ENCODE measurements at regions not wholly inside any gene's neighbourhood (a gene's known extent, or its start where the extent isn't known, plus 50 kb on each side); places are given as distances from the start of the nearest gene placed in this dataset.

GRCh38 chr3:124453189-124453588, 277.1 kb upstream of the UMPS start:
- DNase-seq: no peak

- no peak for DNase-seq
Observed at GRCh38 chr3:124455891-124456290, 274.4 kb upstream of the UMPS start.

GRCh38 chr3:124456506-124456905, 273.7 kb upstream of the UMPS start:
- DNase-seq: no peak

DNA sequence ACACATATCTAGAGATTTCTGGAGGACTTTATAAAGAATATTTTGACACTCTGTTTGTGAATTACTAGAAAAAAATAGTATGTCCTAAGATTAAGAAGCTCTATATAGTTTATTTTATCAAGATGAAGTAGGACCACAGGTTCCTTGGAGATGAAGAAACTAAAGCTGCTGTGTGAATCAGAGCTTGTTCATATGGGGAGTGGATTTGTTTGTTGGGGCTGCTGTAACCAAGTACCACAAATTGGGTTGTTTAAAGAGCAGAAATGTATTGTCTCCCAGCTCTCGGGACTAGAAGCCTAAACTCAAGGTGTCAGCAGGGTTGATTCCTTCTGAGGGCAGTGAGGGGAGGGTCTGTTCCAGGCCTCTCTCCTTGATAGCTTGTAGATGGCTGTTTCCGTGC, 270.6 kb upstream of the UMPS start:
- DNase-seq: no peak

DNA sequence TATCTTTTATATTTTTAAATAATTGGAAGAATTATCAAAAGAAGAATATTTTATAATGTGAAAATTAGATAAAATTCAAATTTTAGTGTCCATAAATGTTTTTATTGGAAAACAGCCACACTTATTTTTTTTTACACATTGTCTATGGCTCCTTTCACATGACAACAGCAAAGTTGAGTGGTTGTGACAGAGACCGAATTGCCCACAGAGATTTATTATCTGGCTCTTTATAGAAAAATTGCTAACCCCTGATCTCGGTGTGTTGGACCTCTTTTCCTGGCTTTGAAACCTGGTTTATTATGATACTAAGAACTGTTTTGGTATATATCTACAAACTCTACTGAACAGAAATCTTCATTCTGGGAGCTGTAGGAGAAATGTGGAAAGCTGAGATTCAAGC, 269.1 kb upstream of the UMPS start:
- no peak for DNase-seq

DNA sequence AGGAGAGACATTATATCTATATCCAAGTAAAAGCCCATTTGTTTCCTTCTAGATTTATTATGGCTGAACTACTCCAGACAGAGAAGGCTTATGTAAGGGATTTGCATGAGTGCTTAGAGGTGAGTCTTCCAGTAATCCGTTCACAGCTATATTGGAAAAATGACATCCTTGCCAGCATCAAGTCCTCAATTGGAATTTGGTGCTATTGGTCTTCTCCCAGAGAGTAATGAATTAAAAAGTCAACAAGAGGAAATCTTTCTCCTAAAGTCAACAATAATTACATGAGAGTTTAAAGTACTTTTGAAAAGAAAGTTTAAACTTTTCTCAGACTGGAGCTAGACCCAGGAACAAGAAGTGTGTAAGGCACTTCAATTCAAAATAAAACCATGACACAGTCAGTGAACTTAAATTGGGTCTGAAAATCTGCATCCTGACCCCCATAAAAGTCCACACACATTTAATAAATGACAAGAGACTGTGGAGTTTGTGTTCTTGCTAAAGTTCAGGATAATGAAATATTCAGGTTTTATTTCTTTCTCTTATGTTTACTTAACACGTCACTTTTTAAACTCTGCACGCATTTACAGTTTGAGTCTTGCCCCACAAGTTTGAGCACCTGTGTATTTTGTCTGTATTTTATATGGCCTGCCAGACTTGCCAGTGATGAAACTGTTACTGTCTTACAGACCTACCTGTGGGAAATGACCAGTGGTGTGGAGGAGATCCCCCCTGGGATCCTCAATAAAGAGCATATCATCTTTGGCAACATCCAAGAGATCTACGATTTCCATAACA, 268.2 kb upstream of the UMPS start:
- no peak for DNase-seq

DNA sequence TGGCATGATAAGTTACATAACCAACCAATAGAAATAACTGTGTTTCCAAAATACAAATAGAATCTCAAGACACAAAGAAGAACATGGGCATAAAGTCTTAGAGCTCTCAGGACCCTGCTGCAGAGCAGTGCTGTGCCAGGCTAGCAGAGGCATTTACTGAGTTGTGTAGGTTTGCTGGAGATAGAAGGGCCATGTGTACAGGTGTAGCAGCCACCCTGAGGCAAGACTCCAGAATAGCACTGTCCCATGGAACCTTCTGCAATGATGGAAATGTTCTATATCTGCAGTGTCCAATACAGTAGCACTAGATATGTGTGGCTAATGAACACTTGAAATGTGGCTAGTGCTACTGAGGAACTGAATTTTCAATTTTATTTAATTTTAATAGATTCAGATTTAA, 267.0 kb upstream of the UMPS start:
- DNase-seq: no peak

- DNase-seq: peak; percentile 80
Observed at GRCh38 chr3:124467980-124468902, 262.0 kb upstream of the UMPS start.

GRCh38 chr3:124469555-124469954, 260.7 kb upstream of the UMPS start:
- no peak for DNase-seq

DNA sequence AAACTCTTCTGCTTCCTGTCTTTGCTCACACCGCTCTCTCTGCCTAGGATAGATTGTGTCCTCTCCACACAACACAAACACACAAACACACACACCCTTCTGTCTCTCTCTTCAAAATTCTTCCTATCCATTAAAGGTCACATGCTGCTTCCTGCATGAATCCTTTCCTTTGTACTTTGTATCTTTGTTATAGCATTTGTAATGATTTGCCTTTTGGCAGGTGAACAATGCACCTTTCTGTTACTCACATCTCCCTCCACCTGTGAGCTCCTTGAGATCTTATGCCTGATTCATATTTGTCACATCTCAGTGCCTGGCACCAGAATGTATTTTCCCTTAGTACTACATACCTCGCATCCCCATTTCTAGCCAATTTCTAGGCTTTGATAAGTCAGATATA, 251.4 kb upstream of the UMPS start:
- DNase-seq: no peak

GRCh38 chr3:124483915-124484470, 246.3 kb upstream of the UMPS start:
- no peak for DNase-seq

DNA sequence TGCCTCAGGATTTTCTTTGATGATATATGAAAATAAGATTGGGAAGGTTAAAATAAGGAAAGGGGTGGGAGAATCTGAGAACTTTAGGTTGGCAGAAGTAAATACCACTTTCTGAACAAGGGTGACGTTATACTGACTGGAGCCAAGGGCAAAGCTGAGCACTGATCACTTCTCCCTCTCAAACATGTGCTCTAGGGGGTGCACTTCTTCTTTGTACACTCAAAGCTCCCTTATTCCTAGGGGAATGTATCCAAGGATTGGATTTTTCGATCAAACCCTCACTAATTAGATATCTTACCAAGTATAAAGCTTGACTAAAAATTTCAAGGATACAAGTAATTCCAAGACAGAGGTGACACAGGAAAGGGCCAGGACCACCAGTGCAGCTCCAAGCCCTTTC, 243.9 kb upstream of the UMPS start:
- no peak for DNase-seq

DNA sequence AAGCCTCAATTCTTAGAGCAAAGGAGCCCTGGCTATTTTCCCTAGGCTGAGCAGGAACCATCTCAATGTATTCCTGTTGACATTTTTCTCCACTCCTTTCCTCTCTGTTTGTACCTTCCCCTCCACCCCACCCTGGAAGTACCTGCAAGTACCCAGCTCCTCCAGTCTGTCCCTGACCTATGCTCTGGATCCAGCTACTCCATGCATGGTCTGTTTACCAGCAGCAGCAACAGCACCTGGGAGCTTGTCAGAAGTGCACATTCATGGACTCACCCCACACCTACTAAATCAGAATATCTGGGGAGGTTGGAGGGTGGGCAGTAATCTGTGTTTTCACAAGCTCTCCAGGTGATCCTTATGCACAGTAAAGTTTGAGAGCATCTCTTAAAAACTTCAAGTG, 240.7 kb upstream of the UMPS start:
- DNase-seq: no peak

DNA sequence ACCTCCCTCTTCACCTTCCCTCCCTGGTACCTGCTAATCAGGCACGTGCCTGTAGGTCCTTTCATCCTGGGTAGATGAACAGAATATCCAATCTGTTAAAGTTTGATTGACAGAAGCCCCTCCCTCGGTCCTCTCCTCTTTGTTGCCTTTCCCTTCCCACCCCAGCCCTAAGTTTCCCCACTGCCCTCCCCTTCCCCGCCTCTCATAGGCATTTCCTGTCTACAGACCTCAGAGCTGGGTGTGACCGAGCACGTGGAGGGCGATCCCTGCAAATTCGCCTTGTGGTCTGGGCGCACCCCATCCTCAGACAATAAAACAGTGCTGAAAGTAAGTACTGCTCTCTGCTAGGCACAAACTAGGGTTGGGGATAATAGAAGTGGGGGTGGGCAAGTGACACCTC, 239.2 kb upstream of the UMPS start:
- DNase-seq: no peak

DNA sequence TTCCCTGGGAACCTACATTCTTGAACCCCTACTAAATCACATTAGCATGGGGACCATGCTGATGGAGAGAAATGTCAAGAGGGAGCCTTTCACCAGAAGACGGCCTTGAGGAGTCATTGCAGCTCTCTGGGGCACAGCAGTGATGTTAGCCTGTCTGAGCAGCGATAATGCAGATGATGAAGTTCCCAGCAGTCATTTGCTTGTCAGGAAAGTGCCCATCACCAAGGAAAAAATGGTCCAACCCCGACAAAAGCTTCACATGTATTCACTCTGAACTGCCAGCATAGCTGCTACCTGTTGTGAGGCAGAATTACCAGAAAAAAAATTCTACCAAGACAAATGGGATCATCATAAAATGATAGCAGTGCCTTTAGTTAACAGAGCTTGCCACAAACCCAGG, 238.4 kb upstream of the UMPS start:
- no peak for DNase-seq

DNA sequence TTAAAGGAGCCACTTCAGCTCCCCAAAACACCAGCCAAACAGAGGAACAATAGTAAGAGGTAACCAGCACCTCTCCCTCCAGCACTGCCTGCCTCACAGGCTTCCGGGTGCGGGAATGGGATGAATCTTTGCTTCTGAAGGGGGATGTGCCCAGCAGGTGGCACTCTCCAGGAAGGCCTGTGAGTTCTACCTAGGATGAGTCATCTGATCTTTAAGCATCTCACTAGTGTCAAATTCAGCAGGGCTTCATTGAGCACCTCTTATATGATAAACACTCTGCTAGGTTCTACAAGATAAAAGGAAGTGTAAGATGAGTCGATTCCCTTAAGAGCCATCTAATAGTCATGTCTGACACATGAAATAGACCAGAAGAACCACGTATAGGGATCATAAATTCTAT, 237.4 kb upstream of the UMPS start:
- no peak for DNase-seq

DNA sequence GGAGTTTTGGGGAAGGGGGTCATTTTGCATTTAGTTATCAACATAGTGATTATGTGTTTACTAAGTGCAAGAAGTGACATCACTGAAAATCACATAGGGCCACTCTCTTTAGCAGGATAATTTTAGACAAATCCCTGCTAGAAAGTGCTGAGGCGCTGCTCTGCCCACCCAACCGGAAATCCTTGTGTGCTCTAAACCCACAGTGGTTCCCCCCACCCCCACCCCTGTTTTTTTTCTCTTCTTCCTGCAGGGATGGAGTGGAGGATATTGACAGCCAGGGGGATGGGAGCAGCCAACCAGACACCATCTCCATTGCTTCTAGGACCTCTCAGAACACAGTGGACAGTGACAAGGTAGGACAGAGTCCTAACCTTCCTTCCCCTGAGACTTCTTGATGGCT, 234.2 kb upstream of the UMPS start:
- DNase-seq: no peak

GRCh38 chr3:124497487-124497886, 232.8 kb upstream of the UMPS start:
- DNase-seq: no peak

GRCh38 chr3:124498891-124499290, 231.4 kb upstream of the UMPS start:
- DNase-seq: no peak

- no peak for DNase-seq
Observed at GRCh38 chr3:124504332-124505059, 225.8 kb upstream of the UMPS start.

GRCh38 chr3:124509884-124510283, 220.4 kb upstream of the UMPS start:
- DNase-seq: no peak

GRCh38 chr3:124510290-124510689, 220.0 kb upstream of the UMPS start:
- no peak for DNase-seq
